LNCAP (cell line): ENCODE measurements at regions not wholly inside any gene's neighbourhood (a gene's known extent, or its start where the extent isn't known, plus 50 kb on each side); places are given as distances from the start of the nearest gene placed in this dataset.

Experiments used
- CTCF ChIP-seq: fragments of 450-650 bp; IDR thresholded peaks from 2 replicates; pipeline ENCODE4 v1.5.1; 2017; ENCODE audit warnings: mild to moderate bottlenecking

GRCh38 chr12:40511341-40511740 is 180.9 kb upstream of the CNTN1 start:
- no peak for TF ChIP-seq CTCF

GRCh38 chr12:40515041-40515816 is 177.0 kb upstream of the CNTN1 start:
- TF ChIP-seq CTCF = no peak

- TF ChIP-seq CTCF = no peak
These were observed 169.4 kb upstream of the CNTN1 start for GRCh38 chr12:40522837-40523236.

- no peak for TF ChIP-seq CTCF
These were observed 167.2 kb upstream of the CNTN1 start for GRCh38 chr12:40525054-40525453.

GRCh38 chr12:40534828-40535227 is 157.4 kb upstream of the CNTN1 start:
- TF ChIP-seq CTCF = no peak

- no peak for TF ChIP-seq CTCF
These were observed 140.8 kb upstream of the CNTN1 start for GRCh38 chr12:40551466-40551865.

- TF ChIP-seq CTCF = no peak
These were observed 139.4 kb upstream of the CNTN1 start for GRCh38 chr12:40552868-40553267.

GRCh38 chr12:40557980-40558379 is 134.3 kb upstream of the CNTN1 start:
- TF ChIP-seq CTCF = no peak
